Panc1 (cell line): ENCODE measurements at regions not wholly inside any gene's neighbourhood (a gene's known extent, or its start where the extent isn't known, plus 50 kb on each side); places are given as distances from the start of the nearest gene placed in this dataset.

ENCODE experiments used
- ATAC-seq: fragments of 200-7000 bp; cut with Tn5 transposase; 2 replicates; pipeline ENCODE4 v1.9.1; 2020; ENCODE audit warnings: mild to moderate bottlenecking, moderate library complexity
- BruUV-seq: library from RNA; stranded (reverse); fragments of 400-500 nt; replicated peaks from 2 replicates; lab custom pipeline; 2021; lab: Mats Ljungman, UMichigan
- CTCF ChIA-PET: fragments of 300-600 bp; sonication (Branson Sonifier 250); formaldehyde crosslinking; loops from one replicate; lab custom pipeline; 2022; ENCODE audit warnings: antibody characterized with exemption; lab: Charles Lee
- POLR2A ChIA-PET: fragments of 300-600 bp; sonication (Branson Sonifier 250); formaldehyde crosslinking; loops from one replicate; lab custom pipeline; 2022; ENCODE audit warnings: antibody characterized with exemption; lab: Charles Lee
- DNase-seq: peaks from one replicate; pipeline ENCODE4 v3.0.0-alpha.2; 2010; ENCODE audit warnings: low read depth, low spot score
- H3K27ac ChIP-seq: 2 replicates; pipeline ENCODE4 v1.5.1; 2011; ENCODE audit warnings: mild to moderate bottlenecking, low read length, inconsistent platforms
- H3K27me3 ChIP-seq: fragments of 200-500 bp; sonication (Bioruptor generic); 2 replicates; pipeline ENCODE4 v1.6.0; 2014; ENCODE audit warnings: low read length, inconsistent platforms; ENCODE audit not compliant: control insufficient read depth, insufficient read depth
- H3K36me3 ChIP-seq: fragments of 200-500 bp; sonication (Bioruptor generic); 2 replicates; pipeline ENCODE4 v1.5.1; 2014; ENCODE audit warnings: inconsistent platforms, mild to moderate bottlenecking, low read length, moderate library complexity; ENCODE audit not compliant: control insufficient read depth, insufficient read depth
- H3K4me1 ChIP-seq: 2 replicates; pipeline ENCODE4 v1.5.1; 2011; ENCODE audit warnings: inconsistent platforms, mild to moderate bottlenecking, low read length, moderate library complexity; ENCODE audit not compliant: control insufficient read depth, insufficient read depth
- H3K4me3 ChIP-seq, 2 experiments: 2 replicates each; pipeline ENCODE4 v1.5.1; 2011 to 2012; ENCODE audit warnings: low read depth in 2 of 2, low read length in 2 of 2, mild to moderate bottlenecking in 2 of 2, inconsistent platforms in 1 of 2, moderate library complexity in 1 of 2
- H3K9me3 ChIP-seq: fragments of 200-500 bp; sonication (Bioruptor generic); 2 replicates; pipeline ENCODE4 v1.5.1; 2014; ENCODE audit warnings: low read depth, mild to moderate bottlenecking, inconsistent platforms, low read length, moderate library complexity; ENCODE audit not compliant: control insufficient read depth, insufficient read depth
- POLR2AphosphoS5 ChIP-seq: IDR thresholded peaks from 2 replicates; pipeline ENCODE4 v1.6.1; 2012; ENCODE audit warnings: mild to moderate bottlenecking, low read depth, low read length, moderate library complexity
- SIN3A ChIP-seq: IDR thresholded peaks from 2 replicates; pipeline ENCODE4 v1.6.1; 2012; ENCODE audit warnings: low read depth, mild to moderate bottlenecking, low read length, moderate library complexity, borderline replicate concordance; ENCODE audit not compliant: insufficient read depth
- TCF7L2 ChIP-seq: IDR thresholded peaks from 2 replicates; pipeline ENCODE4 v1.6.1; 2011; ENCODE audit warnings: mild to moderate bottlenecking, low read depth, low read length, inconsistent platforms
- in situ Hi-C: cut with HindIII; loops from 2 replicates; pipeline ENCODE4 v1.10.0; 2016; ENCODE audit warnings: low sequenced_read_pairs, low pct_unique_long_range_greater_than_20kb
- intact Hi-C: fragments of 100-400 bp; cut with micrococcal nuclease; formaldehyde crosslinking; loops from one replicate; pipeline ENCODE4 v1.10.0; 2022; ENCODE audit not compliant: unreplicated experiment
- TF ChIP-seq, protein P1 (sequence below): fragments of 450-650 bp; IDR thresholded peaks from 2 replicates; pipeline ENCODE4 v1.5.1; 2017; ENCODE audit warnings: mild to moderate bottlenecking
- TF ChIP-seq, protein P2 (sequence below), 2 experiments: IDR thresholded peaks; 2 replicates each; pipeline ENCODE4 v1.6.1; 2011 to 2012; ENCODE audit warnings: low read depth in 2 of 2, control low read depth in 1 of 2, low read length in 1 of 2, mild to moderate bottlenecking in 1 of 2, moderate library complexity in 1 of 2; ENCODE audit not compliant: insufficient read depth in 1 of 2

DNA sequence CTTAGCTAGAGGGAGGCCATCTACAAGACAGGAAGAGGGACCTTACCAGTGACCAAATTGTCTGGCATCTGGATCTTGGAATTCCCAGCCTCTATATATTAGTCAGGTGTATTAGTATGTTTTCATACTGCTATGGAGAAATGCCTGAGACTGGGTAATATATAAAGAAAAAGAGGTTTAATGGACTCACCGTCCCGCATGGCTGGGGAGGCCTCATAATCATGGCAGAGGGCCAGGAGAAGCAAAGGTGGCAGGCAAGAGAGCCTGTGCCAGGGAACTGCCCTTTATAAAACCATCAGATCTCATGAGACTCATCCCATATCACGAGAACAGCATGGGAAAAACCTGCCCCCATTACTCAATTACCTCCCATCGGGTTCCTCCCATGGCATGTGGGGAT, 500.2 kb downstream of the SHISA9 start:
- no peak for DNase-seq
- CTCF ChIA-PET, result no interaction called here
- no peak for ATAC-seq
- Histone ChIP-seq H3K4me3 (no peak overlapping the region), H3K4me1 (no peaks in the 10 kb centered on the region), H3K27me3 (no peaks in the 10 kb centered on the region), H3K9me3 (no peaks in the 10 kb centered on the region), H3K36me3 (no peaks in the 10 kb centered on the region), H3K27ac (no peak overlapping the region)
- BruUV-seq, result no TSS peak
- in situ Hi-C loops, result no loop called here
- POLR2A ChIA-PET, result no interaction called here
- intact Hi-C loops, result no loop called here
- TF ChIP-seq, protein P1, sequence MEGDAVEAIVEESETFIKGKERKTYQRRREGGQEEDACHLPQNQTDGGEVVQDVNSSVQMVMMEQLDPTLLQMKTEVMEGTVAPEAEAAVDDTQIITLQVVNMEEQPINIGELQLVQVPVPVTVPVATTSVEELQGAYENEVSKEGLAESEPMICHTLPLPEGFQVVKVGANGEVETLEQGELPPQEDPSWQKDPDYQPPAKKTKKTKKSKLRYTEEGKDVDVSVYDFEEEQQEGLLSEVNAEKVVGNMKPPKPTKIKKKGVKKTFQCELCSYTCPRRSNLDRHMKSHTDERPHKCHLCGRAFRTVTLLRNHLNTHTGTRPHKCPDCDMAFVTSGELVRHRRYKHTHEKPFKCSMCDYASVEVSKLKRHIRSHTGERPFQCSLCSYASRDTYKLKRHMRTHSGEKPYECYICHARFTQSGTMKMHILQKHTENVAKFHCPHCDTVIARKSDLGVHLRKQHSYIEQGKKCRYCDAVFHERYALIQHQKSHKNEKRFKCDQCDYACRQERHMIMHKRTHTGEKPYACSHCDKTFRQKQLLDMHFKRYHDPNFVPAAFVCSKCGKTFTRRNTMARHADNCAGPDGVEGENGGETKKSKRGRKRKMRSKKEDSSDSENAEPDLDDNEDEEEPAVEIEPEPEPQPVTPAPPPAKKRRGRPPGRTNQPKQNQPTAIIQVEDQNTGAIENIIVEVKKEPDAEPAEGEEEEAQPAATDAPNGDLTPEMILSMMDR, result no peak
- TF ChIP-seq POLR2AphosphoS5 (no peak), TCF7L2 (no peak), SIN3A (no peak)
- TF ChIP-seq, protein P2, sequence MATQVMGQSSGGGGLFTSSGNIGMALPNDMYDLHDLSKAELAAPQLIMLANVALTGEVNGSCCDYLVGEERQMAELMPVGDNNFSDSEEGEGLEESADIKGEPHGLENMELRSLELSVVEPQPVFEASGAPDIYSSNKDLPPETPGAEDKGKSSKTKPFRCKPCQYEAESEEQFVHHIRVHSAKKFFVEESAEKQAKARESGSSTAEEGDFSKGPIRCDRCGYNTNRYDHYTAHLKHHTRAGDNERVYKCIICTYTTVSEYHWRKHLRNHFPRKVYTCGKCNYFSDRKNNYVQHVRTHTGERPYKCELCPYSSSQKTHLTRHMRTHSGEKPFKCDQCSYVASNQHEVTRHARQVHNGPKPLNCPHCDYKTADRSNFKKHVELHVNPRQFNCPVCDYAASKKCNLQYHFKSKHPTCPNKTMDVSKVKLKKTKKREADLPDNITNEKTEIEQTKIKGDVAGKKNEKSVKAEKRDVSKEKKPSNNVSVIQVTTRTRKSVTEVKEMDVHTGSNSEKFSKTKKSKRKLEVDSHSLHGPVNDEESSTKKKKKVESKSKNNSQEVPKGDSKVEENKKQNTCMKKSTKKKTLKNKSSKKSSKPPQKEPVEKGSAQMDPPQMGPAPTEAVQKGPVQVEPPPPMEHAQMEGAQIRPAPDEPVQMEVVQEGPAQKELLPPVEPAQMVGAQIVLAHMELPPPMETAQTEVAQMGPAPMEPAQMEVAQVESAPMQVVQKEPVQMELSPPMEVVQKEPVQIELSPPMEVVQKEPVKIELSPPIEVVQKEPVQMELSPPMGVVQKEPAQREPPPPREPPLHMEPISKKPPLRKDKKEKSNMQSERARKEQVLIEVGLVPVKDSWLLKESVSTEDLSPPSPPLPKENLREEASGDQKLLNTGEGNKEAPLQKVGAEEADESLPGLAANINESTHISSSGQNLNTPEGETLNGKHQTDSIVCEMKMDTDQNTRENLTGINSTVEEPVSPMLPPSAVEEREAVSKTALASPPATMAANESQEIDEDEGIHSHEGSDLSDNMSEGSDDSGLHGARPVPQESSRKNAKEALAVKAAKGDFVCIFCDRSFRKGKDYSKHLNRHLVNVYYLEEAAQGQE (IDR thresholded peaks at IDR 0.05; ENCODE audit: insufficient read depth in 1 of 2, low read depth in 2 of 2, low read length in 1 of 2), result no peak

GRCh38 chr16:13402601-13403000, 501.2 kb downstream of the SHISA9 start:
- no peaks in the 10 kb centered on the region for H3K4me1 ChIP-seq
- POLR2A ChIA-PET, result no interaction called here
- no peaks in the 10 kb centered on the region for H3K27me3 ChIP-seq
- H3K27ac ChIP-seq, result no peak overlapping the region
- CTCF ChIA-PET, result no interaction called here
- intact Hi-C loops (no loop called here), in situ Hi-C loops (no loop called here)
- no peaks in the 10 kb centered on the region for H3K9me3 ChIP-seq
- no TSS peak for BruUV-seq
- H3K4me3 ChIP-seq, result no peak overlapping the region
- TF ChIP-seq POLR2AphosphoS5, result no peak
- no peak for TF ChIP-seq SIN3A
- TF ChIP-seq TCF7L2, result no peak
- no peak for DNase-seq
- no peaks in the 10 kb centered on the region for H3K36me3 ChIP-seq
- ATAC-seq, result no peak

DNA sequence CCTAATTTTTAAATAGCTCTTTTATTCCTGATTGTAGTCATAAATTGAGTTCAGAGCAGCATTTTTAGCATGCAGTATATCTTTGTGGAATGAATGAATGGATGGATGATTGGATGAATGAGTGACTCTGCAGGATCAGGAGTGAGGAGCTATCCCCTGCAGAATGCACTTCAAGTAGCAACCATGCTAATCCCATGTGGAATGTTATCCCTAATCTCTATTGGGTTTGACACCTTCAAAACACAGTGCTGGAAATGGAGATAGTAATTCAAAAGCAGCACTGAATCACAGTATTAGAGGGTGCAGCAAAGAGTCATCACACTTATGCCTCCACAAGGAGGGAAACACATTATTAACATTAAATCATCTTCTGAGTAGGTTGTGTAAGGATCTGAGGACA, 501.9 kb downstream of the SHISA9 start:
- H3K27me3 ChIP-seq, result no peaks in the 10 kb centered on the region
- POLR2A ChIA-PET, result no interaction called here
- H3K4me3 ChIP-seq, result no peak overlapping the region
- ATAC-seq (no peak), DNase-seq (no peak)
- H3K9me3 ChIP-seq, result no peaks in the 10 kb centered on the region
- in situ Hi-C loops, result no loop called here
- no peaks in the 10 kb centered on the region for H3K4me1 ChIP-seq
- H3K27ac ChIP-seq, result no peak overlapping the region
- no peak for TF ChIP-seq TCF7L2
- TF ChIP-seq, protein P1, result no peak
- TF ChIP-seq POLR2AphosphoS5, result no peak
- TF ChIP-seq, protein P2 (IDR thresholded peaks at IDR 0.05; ENCODE audit: insufficient read depth in 1 of 2, low read depth in 2 of 2, low read length in 1 of 2), result no peak
- no peak for TF ChIP-seq SIN3A
- no peaks in the 10 kb centered on the region for H3K36me3 ChIP-seq
- no TSS peak for BruUV-seq
- CTCF ChIA-PET, result no interaction called here
- intact Hi-C loops, result no loop called here
